ENCODE measurements at regions not wholly inside any gene's neighbourhood (a gene's known extent, or its start where the extent isn't known, plus 50 kb on each side); places are given as distances from the start of the nearest gene placed in this dataset.

- Histone ChIP-seq H2AFZ (no peak overlapping the region), H3K9me2 (replicated peaks; ENCODE audit: insufficient read depth) (no peaks in the 10 kb centered on the region), H4K20me1 (ENCODE audit: insufficient read depth, poor library complexity, severe bottlenecking) (no peaks in the 10 kb centered on the region), H3K4me3 (no peak overlapping the region), H3K4me1 (ENCODE audit: insufficient read depth) (no peaks in the 10 kb centered on the region), H3K79me2 (no peaks in the 10 kb centered on the region), H3K27ac (no peak overlapping the region), H3K9me3 (ENCODE audit: low read depth) (no peaks in the 10 kb centered on the region), H3K27me3 (no peaks in the 10 kb centered on the region), H3K36me3 (replicated peaks; ENCODE audit: insufficient read depth, low read depth) (no peaks in the 10 kb centered on the region), H3K4me2 (no peak overlapping the region)
- WGBS (ENCODE audit: low lambda C conversion rate, missing lambda C conversion rate), result 72% methylated on average over 12 of the region's 12 CpGs
- DNase-seq (ENCODE audit: low spot score), result no peak
- TF ChIP-seq EZH2phosphoT487 (IDR thresholded peaks at IDR 0.05; ENCODE audit: low read depth, severe bottlenecking, unreplicated experiment) (no peak), EZH2 (IDR thresholded peaks at IDR 0.05; ENCODE audit: borderline replicate concordance) (no peak), CTCF (IDR thresholded peaks at IDR 0.05; ENCODE audit: poor library complexity) (no peak)
These were observed 74.4 kb downstream of the SLITRK6 start for GRCh38 chr13:85724546-85725432.

GRCh38 chr13:85719749-85720148, 79.5 kb downstream of the SLITRK6 start:
- Histone ChIP-seq H3K9me3 (ENCODE audit: low read depth) (no peaks in the 10 kb centered on the region), H3K27ac (no peak overlapping the region), H2AFZ (no peak overlapping the region), H3K4me2 (no peak overlapping the region), H3K27me3 (no peaks in the 10 kb centered on the region), H3K9me2 (replicated peaks; ENCODE audit: insufficient read depth) (no peaks in the 10 kb centered on the region), H3K79me2 (no peaks in the 10 kb centered on the region), H4K20me1 (ENCODE audit: insufficient read depth, poor library complexity, severe bottlenecking) (no peaks in the 10 kb centered on the region), H3K4me3 (no peak overlapping the region), H3K36me3 (replicated peaks; ENCODE audit: insufficient read depth, low read depth) (no peaks in the 10 kb centered on the region), H3K4me1 (ENCODE audit: insufficient read depth) (no peaks in the 10 kb centered on the region)
- no peak for TF ChIP-seq EZH2phosphoT487 (IDR thresholded peaks at IDR 0.05; ENCODE audit: low read depth, severe bottlenecking, unreplicated experiment)
- no peak for TF ChIP-seq CTCF (IDR thresholded peaks at IDR 0.05; ENCODE audit: poor library complexity)
- TF ChIP-seq EZH2 (IDR thresholded peaks at IDR 0.05; ENCODE audit: borderline replicate concordance), result no peak
- DNase-seq (ENCODE audit: low spot score), result no peak
- 79% methylated on average over 1 of the region's 1 CpG for WGBS (ENCODE audit: low lambda C conversion rate, missing lambda C conversion rate)

- H3K4me3 ChIP-seq, result no peak overlapping the region
- no peaks in the 10 kb centered on the region for H4K20me1 ChIP-seq (ENCODE audit: insufficient read depth, poor library complexity, severe bottlenecking)
- no peaks in the 10 kb centered on the region for H3K4me1 ChIP-seq (ENCODE audit: insufficient read depth)
- TF ChIP-seq EZH2 (IDR thresholded peaks at IDR 0.05; ENCODE audit: borderline replicate concordance) (no peak), CTCF (IDR thresholded peaks at IDR 0.05; ENCODE audit: poor library complexity) (no peak), EZH2phosphoT487 (IDR thresholded peaks at IDR 0.05; ENCODE audit: low read depth, severe bottlenecking, unreplicated experiment) (no peak)
- H3K4me2 ChIP-seq, result no peak overlapping the region
- H3K36me3 ChIP-seq (replicated peaks; ENCODE audit: insufficient read depth, low read depth), result no peaks in the 10 kb centered on the region
- H3K79me2 ChIP-seq, result no peaks in the 10 kb centered on the region
- no peak overlapping the region for H2AFZ ChIP-seq
- DNase-seq (ENCODE audit: low spot score), result no peak
- H3K27me3 ChIP-seq, result no peaks in the 10 kb centered on the region
- no peak overlapping the region for H3K27ac ChIP-seq
- no peaks in the 10 kb centered on the region for H3K9me3 ChIP-seq (ENCODE audit: low read depth)
- WGBS (ENCODE audit: low lambda C conversion rate, missing lambda C conversion rate), result 93% methylated on average over 3 of the region's 3 CpGs
- no peaks in the 10 kb centered on the region for H3K9me2 ChIP-seq (replicated peaks; ENCODE audit: insufficient read depth)
These were observed 81.3 kb downstream of the SLITRK6 start for GRCh38 chr13:85717921-85718320.
